Muscle of back (tissue), 3 donors: ENCODE measurements at regions not wholly inside any gene's neighbourhood (a gene's known extent, or its start where the extent isn't known, plus 50 kb on each side); places are given as distances from the start of the nearest gene placed in this dataset.

Experiments
- DNase-seq, 3 donors: peaks; one replicate each; pipeline versions ENCODE4 v3.0.0 to v3.0.0-alpha.2; 2013

GRCh38 chr3:159894386-159894785 is 94.2 kb upstream of the IL12A start:
- DNase-seq: no peak

- DNase-seq: no peak
These were observed 93.2 kb upstream of the IL12A start for GRCh38 chr3:159895430-159895829.

- DNase-seq: no peak
These were observed 92.1 kb upstream of the IL12A start for GRCh38 chr3:159896543-159896942.

- DNase-seq: peak in 1 of 3 donors; percentile 35
These were observed 91.1 kb upstream of the IL12A start for GRCh38 chr3:159897331-159898075.

- peak in 1 of 3 donors; percentile 38 for DNase-seq
These were observed 90.5 kb upstream of the IL12A start for GRCh38 chr3:159898147-159898546.

- DNase-seq: no peak
These were observed 89.5 kb upstream of the IL12A start for GRCh38 chr3:159899166-159899565.

- no peak for DNase-seq
These were observed 85.9 kb upstream of the IL12A start for GRCh38 chr3:159902546-159903314.

- DNase-seq: no peak
These were observed 84.2 kb upstream of the IL12A start for GRCh38 chr3:159904455-159904854.

GRCh38 chr3:159904911-159905310 is 83.7 kb upstream of the IL12A start:
- DNase-seq: no peak

GRCh38 chr3:159907828-159908227 is 80.8 kb upstream of the IL12A start:
- no peak for DNase-seq

- no peak for DNase-seq
These were observed 77.5 kb upstream of the IL12A start for GRCh38 chr3:159910991-159911663.

GRCh38 chr3:159911664-159912037 is 77.0 kb upstream of the IL12A start:
- no peak for DNase-seq

- DNase-seq: no peak
These were observed 74.8 kb upstream of the IL12A start for GRCh38 chr3:159913712-159914414.

GRCh38 chr3:159914426-159914825 is 74.2 kb upstream of the IL12A start:
- DNase-seq: no peak

GRCh38 chr3:159916052-159916451 is 72.6 kb upstream of the IL12A start:
- no peak for DNase-seq

- DNase-seq: no peak
These were observed 71.5 kb upstream of the IL12A start for GRCh38 chr3:159917141-159917540.

GRCh38 chr3:159919873-159920272 is 68.8 kb upstream of the IL12A start:
- peak in 1 of 3 donors; percentile 40 for DNase-seq

GRCh38 chr3:159922193-159922840 is 66.3 kb upstream of the IL12A start:
- no peak for DNase-seq

- no peak for DNase-seq
These were observed 65.7 kb upstream of the IL12A start for GRCh38 chr3:159922861-159923312.

- no peak for DNase-seq
These were observed 65.3 kb upstream of the IL12A start for GRCh38 chr3:159923336-159923735.

- DNase-seq: no peak
These were observed 64.7 kb upstream of the IL12A start for GRCh38 chr3:159923956-159924355.

- DNase-seq: no peak
These were observed 64.2 kb upstream of the IL12A start for GRCh38 chr3:159924411-159924810.
